Stimulated activated CD4-positive, alpha-beta T cell treated with anti-CD3 and anti-CD28 coated beads, TNF-alpha, amount 100 ng/mL, for 24 hours (primary cell): ENCODE measurements at regions not wholly inside any gene's neighbourhood (a gene's known extent, or its start where the extent isn't known, plus 50 kb on each side); places are given as distances from the start of the nearest gene placed in this dataset.
"Not testable (repeated sequence)": the region's sequence is repeated elsewhere in the genome, so short reads cannot be mapped to it uniquely, and the experiment has no call there.

ENCODE experiments used
- DNase-seq, 3 experiments: peaks; one replicate each; pipeline ENCODE4 v3.0.0-alpha.2; 2020; ENCODE audit warnings: low read depth in 3 of 3

DNA sequence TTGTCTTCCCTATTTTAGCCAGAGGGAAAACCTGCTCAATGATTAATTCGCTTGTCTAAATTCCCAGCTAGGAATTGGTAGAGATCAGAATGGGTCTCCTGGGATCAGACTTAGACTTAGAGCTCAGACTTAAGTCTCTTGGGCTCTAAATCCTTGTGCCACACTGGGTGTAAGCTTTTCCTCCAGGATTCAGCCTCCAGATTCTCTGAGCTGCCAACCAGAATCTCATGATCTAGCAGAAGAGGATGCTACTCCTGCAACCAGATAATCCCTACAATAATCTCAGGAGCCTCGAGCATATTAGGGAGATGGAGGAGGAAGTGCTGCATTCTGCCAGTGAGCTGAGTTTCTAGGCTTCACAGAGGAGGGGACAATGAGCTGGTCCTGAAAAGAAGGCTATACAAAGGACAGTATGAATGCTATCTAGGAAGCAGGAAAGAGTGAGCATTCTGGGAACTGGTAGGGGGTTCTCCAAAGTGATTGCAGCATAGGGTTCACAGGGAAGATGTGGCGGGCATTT lies 211.6 kb upstream of the SESN3 start:
- no peak for DNase-seq

- DNase-seq: no peak
Measured at GRCh38 chr11:95435628-95436353, 204.8 kb upstream of the SESN3 start.

- no peak for DNase-seq
Measured at GRCh38 chr11:95435192-95435591, 204.2 kb upstream of the SESN3 start.

- DNase-seq: no peak
Measured at GRCh38 chr11:95434489-95435057, 203.6 kb upstream of the SESN3 start.

- DNase-seq: no peak
Measured at GRCh38 chr11:95434009-95434408, 203.0 kb upstream of the SESN3 start.

DNA sequence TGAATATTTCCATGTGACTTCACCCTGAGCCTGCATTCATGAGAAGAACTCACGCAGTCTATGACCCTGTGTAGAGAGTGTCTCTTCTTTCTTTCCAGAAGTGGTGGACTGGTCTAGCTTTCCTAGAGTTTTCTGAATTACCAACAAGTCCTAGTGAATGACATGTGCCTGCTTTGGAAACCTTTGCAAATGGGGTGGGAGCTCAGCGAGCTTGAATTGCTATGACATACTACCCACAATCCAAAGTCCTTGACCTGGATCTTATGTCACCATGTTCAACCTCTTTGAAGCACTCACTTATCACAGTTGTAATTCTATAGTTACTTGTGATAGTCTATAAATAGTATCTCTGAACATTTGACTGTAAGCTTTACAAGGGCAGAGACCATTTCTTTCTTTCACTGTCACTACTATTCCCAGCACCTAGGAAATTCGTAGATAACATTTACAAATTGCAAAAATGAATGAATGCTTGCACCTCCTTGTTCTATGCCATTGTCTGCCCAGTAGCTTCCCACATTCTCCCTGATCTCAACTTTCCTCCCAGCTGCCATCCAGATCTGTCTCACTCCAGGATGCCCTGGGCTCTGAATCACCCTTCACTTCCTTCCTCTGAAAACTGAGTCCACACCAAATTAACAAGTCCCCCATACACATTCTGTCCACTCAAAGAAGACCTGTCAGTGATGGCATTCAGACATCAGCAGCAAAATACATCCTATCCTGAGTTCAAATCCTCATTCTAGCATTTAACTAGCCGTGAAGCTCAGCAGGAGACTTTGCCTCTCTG lies 201.9 kb upstream of the SESN3 start:
- no peak for DNase-seq

- no peak for DNase-seq
Measured at GRCh38 chr11:95429376-95429907, 198.4 kb upstream of the SESN3 start.

- no peak for DNase-seq
Measured at GRCh38 chr11:95426823-95427462, 195.9 kb upstream of the SESN3 start.

- DNase-seq: no peak
Measured at GRCh38 chr11:95419915-95420314, 188.9 kb upstream of the SESN3 start.

DNA sequence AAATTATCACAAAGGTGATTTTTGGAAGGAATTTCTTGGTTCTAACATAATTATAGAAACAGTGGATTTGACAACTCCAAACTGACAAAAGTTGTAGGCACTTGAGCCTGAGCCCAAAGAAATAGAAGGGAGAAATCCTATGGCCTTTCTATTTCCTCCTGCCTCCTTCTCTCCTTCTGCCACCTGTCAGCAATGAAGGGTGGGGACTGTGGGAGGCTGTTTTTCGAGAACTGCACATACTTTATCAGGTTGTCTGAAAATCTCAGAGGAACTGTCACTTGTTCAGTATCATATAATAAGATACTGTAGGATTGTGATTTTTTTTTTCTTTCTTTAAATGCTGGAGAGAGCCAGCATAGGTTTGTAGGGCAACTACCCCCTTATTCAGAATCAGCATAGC lies 187.9 kb upstream of the SESN3 start:
- no peak for DNase-seq

GRCh38 chr11:95417832-95418231 lies 186.8 kb upstream of the SESN3 start:
- DNase-seq: no peak

GRCh38 chr11:95415837-95416304 lies 184.9 kb upstream of the SESN3 start:
- no peak for DNase-seq

DNA sequence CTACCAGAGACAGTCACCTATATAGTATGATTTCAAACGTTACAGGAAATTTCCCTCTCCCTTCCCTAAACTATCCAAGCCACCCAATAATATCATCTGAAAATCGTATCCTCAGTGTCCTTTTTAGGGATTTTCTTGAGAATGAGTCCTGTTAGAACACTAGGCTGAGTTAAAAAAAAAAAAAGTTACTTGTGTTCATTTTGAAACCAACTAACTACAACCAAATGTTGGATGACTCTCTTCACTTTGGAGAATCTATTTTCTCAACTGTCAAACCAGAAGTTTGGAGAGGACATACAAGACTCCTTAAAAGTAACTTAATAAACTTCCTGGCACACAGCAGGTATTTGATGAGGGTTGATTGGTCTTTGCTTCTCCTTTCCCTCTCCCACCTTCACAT lies 183.2 kb upstream of the SESN3 start:
- DNase-seq: no peak

DNA sequence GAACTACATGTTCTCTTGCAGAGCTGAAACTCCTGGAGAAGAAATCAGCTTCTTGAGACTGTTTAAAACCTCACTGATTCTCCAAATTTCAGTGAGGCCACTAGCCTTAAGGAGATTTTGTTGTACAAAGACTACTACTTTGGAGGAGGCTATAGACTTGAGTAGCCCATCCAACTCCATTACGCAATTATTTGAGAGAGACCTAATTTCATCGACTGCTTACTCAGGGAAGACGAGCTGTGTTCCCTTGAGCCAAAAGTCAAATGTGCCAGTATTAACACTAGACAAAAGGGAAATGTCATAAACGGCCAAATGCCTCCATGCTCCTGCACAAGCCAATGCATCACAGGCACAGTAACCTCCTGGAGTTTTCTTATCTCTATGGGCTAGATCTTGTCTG lies 182.8 kb upstream of the SESN3 start:
- no peak for DNase-seq

DNA sequence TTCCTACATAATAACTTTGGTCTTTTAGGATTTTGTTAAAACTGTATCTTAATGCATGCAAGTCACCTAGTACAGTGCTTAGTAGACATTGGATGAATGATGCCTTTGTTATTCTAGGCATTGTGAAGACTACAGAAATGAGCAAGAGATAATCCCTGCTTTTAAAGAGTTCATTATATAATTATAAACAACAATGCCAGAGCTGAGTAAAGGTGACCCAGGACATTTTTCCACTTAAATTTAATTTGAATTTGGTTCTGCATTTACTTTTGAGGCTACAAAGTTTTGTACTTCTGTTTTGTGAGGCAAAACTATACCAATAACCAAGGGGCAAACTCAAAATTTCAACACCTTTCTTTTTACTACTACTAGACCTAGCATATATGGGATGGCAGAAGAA lies 182.0 kb upstream of the SESN3 start:
- no peak for DNase-seq

DNA sequence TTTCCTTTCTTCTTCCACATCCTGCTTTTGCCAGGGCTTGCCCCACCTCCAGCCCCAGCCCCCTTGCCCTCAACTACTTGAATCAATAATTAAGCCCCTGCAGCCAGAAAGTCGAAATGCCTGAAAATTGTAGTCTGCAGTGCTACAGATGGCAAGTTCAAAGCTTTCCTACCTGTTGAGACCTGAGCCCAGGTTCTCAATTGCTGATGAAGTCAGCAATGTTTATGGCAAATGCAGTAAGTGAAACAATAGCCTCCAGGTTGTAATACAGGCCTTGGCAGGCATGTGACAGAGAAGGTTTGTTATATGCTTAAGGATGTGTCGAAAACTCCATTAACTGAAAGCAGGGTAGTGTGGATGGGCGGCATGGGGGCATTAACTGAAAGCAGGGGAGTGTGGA lies 181.1 kb upstream of the SESN3 start:
- no peak for DNase-seq

DNA sequence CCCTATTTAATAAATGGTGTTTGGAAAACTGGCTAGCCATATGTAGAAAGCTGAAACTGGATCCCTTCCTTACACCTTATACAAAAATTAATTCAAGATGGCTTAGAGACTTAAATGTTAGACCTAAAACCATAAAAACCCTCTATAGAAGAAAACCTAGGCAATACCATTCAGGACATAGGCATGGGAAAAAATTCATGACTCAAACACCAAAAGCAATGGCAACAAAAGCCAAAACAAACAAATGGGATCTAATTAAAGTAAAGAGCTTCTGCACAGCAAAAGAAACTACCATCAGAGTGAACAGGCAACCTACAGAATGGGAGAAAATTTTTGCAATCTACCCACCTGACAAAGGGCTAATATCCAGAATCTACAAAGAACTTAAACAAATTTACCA lies 179.7 kb upstream of the SESN3 start:
- not testable (repeated sequence) for DNase-seq

DNA sequence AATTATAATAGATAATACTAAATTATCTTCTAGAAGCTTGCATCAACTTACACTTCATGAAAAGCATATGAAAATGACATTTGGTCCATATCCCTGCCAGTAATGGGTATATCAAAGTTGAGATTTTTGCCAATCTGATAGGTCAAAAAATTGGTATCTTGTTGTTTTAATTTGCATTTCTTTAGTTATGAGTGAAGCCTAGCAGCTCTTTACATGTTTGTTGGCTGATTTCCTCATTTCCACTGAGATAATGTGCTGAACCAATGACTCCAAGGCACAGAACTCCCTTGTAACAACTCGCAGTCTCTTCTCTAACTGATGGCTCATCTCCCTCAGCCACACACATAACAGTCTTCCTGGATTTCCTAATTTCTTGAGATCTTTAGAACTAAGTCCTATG lies 175.3 kb upstream of the SESN3 start:
- DNase-seq: no peak

GRCh38 chr11:95404370-95404769 lies 173.4 kb upstream of the SESN3 start:
- no peak for DNase-seq

DNA sequence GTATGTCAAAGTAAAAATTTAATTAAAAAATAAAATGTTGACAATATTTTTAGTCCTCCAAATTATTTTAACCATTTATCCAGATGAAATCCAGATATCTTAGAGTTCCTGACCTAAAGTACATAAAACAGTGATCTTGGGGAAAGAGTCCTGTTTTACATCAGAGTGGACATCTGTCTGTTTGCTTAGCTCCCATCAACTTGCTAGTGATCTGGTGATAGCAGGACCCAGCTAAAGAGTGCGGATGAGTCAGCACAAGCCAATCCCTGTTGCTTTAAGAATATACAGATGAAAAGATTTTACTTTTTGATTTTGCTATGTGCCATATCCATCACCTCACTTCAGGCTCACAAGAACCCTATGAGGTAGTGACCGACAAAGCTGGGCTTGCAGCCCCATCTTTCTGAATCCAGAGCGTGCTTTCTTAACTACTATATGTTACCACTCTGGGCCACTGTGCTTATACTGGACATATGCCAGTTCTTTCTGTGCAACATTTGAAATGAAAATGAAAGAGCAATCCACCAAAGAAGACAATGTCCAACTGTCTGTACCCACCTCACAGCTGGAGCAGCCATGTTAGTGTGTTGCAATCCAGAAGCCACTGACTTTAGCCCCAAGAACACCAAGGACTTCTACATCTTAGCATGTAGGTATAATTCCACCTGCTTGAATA lies 167.6 kb upstream of the SESN3 start:
- DNase-seq: no peak

DNA sequence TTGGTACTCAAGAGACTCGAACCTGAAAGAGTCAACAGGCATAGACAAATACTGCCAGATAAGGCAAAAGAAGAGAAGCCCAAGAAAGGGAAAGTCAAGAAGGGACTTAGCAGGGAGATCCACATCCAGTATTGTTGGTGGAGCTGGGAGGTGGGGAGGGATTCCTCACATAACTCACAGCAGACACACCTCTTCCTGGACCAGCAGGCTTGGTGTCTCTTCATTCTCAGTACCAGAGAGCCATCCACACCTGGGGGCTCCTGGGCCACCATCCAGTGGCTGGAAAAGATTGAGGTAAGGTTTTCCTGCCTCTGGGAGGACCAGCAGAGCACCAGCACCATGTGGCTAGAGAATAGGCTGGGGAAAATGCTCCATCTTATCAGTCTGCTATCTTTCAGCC lies 161.6 kb upstream of the SESN3 start:
- no peak for DNase-seq
